ENCODE measurements at regions not wholly inside any gene's neighbourhood (a gene's known extent, or its start where the extent isn't known, plus 50 kb on each side); places are given as distances from the start of the nearest gene placed in this dataset.

DNA sequence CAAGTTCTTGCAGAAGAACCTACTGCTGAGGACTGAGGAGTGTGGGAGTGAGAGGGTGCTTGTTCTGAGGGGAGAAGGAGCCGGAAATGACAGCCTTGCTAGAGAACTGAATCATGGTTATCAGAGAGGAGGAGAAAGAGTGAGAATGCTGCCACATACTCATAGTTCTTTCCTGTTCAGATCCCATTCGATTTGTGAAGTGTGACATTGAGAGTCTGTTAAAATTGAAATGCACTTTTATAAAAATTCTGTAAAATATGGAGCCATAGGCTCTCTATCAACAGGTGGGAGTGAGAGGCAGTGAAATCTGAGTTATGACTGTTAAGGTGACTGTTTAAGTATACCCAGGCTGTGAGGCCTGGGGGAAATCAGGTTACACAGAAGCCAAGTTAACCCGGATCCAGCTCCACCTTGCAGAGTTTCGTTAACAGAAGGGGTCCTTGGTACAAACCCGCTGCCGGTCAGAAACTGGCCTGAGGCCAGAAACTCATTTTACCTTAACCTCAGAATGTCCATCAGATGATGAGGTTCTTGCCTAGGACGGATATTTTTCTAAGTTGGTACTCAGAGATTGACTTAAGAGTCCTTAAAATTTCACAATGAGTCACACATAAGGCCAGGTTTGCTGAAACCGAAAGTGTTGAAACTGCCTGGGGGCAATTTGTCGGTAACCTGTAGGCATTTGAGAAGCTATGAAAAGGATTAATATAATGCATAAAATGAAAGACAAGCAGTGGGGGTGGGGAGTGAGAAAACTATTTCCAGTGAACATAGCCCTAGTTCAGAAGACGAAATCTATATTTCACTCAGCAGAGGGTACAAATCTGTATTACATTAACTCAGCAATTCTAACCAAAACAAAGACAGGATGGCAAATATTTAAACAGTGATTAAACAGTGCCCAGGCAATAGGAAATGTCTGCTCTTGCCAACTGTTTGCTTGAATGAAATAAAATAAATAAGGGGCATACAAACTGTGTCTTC, 350.5 kb downstream of the KCNRG start:
- peak; percentile 99 for DNase-seq

DNA sequence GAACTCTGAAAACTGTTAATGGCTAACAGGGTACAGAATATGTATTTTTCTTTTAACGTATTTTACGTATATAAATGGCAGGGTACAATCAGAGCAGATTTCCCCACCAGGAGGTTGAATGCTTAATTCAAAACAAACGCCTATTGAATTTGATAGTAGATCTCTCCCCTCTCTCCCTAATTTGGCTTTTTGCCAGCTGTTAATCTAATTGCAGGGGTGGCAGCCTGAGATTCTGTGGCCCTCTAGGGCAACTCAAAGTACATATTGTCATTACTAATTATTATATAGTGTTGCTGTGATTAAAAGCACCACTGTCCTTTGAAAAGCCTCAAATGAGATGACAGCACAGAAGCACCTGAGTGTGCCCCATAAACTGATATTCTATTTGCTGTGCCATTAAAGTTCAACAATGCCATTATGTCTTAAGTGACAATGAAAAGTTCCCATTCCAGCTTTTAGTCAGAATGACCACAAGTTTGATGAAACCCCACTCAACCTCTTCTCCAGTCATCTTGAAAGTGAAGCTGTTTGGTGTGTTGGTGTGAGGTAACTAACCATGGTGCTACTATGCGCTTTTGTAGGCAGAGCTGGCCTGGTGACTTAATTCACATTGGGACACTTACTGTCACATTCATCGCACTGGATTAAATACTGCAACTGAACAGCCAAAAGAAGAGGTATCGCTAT, 351.4 kb downstream of the KCNRG start:
- DNase-seq, result peak; percentile 99

DNA sequence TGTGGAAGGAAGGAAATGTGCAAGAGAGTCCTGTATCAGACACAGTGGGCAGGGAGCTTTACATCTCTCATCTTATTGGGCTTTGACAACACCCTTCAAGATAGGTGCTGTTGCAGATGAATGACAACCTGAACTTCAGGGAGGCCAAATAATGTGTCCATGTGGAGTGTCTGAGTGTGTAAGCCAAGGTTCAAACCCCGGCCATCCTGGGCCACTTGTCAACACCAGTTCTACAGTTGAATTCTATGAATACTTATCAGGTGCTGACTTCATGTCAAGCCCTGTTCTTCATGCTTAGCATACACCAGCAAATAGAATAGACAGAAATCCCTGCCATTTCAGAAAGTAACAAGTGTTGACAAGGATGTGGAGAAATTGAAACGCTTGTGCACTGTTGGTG, 354.4 kb downstream of the KCNRG start:
- no peak for DNase-seq

DNA sequence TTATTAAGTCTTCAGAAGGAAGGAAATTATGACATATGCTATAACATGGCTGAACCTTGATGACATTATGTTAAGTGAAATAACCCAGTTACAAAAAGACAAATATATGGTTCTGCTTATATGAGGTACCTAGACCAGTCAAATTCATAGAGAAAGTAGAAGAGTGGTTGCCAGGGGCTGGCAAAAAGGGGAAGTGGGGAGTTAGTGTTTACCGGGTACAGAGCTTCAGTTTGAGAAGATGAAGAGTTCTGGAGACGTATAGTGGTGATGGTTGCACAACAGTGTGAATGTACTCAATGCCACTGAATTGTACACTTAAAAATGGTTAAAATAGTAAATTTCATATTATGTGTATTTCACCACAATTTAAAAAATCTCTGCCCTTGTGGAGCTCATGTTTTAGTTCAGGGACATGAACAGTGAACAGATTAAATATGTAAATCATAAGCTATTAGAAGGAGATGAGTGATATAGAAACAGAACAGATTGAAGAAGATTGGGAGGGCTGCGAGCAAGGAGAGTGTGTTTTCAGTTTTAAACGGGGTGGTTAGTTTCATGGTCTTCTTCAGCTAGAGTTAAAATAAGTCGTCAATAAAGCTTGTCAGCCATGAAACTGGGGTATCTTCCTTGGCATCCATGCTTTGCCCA, 355.2 kb downstream of the KCNRG start:
- DNase-seq, result no peak

DNA sequence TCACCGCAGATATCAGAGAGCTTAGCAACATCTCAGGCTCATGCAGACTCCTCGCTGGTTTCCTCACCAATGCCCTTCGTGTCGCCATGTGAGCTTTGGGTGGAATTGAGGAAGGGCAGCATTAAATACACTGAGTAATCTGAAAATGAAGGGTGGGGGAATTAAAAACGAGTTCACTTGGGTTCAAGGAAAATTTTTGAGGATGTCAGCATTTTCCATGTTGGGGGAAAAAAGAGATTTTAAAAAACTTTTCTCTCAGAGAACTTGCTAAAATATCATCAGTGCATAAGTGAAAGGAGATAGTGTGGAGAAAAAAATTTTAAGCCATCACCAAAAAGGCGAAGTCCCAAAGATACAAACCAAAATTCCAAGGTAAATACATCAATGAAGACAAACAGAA, 359.3 kb downstream of the KCNRG start:
- no peak for DNase-seq

DNA sequence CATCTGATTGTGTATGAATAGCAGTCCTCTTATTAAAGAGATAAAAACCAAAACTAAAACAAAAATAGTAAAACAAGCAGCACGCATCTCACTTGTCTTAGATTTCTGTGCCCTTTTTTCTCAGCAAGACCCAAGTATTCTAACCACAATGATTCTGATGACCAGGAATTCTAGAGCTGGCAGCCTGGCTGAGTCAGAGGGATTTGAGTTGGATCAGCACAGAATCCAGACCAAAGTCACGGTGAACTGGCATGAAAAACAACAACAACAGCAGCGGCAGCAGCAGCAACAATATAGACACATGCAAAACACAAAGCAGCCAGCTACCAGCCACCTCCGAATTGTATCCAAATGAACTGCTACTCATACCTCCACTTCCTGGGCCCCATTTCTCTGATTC, 360.5 kb downstream of the KCNRG start:
- no peak for DNase-seq

DNA sequence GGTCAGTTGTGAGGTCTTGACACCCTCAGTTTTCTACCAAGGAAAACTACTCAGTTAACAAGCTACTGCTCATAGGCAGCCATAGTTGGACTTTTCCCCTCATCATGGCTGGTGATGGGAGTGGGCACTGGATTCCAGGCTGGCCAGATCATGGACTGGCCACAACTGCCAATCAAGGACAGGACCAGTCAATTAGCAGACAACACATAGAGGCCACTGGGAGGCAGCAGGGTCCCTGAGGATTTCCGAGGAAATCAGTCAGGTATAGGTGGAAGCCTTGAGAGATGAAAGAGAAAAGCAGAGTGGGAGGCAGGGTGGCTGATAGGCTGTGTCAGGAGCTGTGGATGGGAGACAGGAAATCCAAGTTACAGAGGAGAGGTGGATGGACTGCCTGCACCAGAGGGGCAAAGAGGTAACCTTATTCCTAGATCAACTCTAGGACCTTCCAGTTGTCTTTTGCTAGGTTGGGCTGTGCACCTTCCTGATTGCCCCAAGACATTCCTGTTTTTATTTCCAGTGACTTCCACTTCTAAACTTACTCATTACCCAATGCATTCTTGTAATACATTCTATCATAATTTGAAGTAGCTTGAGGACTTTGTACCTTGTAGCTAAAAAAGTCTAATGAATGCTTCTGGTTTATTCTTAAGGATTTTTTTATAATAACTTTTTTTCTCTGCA, 361.8 kb downstream of the KCNRG start:
- no peak for DNase-seq

DNA sequence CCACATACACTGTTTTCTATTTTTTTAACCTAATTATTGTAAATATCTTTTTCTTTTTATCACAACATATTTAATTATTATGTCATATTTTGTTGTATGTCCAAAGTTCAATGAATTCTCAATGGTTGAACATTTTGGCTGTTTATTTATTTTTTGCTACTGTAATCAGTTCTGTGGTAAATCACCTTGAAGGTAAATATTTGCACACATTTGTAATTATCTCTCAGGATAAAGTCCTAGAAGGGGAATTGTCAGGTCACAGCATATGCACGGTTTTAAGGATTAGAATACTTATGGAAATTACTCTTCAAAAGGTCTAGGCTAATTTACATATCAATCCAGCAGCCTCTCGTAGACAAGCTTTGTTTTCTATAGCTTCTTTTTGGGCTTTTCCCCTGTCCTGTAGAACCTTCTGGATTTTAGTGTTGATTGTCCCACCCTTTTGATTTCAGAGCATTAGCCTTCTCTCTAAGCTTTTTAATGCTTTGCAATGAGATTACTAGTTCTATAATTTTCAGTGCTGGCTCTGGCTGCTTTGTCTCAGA, 362.6 kb downstream of the KCNRG start:
- DNase-seq, result no peak

DNA sequence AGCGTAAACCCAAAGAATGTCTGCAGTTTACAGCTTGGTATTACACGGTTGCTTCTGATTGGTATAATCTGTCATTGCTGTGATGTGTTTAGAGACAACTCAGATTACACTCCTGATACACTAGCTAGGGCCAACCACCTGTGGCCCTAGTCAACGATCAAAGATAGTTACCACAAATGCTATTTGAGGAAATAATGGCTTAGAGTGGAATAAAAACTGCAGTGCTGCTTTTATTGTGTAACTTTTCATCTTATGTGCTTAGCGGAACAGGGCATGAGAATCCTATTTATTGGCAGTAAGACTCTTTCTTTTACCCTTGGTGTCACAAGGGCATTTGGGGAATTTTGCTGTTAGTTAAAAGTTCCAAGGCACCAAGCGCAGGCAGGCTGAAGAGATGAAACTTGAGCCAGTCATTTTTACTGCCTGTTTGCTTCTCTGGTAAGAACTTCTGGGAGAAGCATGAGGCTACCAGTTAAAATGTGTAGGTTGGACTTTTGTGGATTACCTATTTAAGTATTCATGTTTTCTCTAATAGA, 363.3 kb downstream of the KCNRG start:
- no peak for DNase-seq

DNA sequence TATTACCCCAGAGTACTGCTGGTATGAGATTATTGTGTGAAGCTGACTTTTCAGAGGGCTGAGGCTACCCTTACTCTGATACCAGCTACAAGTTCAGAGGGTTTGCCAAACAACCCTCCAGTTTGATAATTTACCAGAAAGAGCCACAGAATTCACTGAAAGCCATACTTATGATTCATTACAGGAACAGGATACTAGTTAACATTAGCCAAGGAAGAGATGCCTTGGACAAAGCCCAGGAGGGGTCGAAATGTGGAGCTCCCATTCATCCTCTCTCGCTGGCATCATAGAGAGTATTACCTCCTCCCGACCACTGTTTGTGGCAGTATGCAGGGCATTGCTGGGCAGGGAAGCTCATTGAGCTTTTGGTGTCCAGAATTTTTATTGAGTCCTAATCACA, 364.3 kb downstream of the KCNRG start:
- no peak for DNase-seq

DNA sequence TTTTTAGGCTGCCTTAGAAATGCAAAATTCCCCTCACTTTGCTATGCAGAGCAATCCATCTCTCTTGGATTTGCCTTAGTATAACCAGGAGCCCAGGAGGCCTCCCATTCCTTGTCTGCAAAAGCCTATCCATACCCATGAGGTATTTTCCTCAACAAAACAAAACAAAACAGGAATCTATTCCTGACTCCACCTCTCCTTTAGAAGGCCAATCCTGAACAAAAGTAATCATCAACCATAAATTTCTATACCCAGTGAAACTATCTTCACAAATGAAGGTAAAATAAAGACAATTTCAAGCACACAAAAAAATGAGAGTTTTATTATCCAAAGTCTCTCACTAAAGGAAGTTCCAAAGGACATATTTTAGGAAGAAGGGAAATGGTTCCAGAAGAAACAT, 365.7 kb downstream of the KCNRG start:
- no peak for DNase-seq

DNA sequence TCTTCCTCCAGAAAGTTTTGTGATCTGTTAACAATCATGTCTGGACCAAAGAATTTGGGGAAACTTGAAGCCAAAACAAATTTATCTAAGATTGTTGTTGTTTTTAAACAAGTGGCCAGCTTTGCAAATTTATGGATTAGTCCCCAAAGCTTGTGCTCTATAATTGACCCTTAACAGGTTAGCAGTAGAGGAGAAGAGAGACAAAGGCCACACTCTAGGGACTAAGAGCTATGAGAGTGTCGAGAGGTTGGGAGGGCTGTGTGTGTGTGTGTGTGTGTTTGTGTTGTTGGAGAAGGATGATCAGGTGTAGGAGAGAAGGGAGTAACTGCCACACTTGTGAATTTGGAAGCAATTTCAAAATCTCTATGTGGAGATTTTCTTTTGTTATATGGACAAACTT, 367.3 kb downstream of the KCNRG start:
- DNase-seq, result no peak

DNA sequence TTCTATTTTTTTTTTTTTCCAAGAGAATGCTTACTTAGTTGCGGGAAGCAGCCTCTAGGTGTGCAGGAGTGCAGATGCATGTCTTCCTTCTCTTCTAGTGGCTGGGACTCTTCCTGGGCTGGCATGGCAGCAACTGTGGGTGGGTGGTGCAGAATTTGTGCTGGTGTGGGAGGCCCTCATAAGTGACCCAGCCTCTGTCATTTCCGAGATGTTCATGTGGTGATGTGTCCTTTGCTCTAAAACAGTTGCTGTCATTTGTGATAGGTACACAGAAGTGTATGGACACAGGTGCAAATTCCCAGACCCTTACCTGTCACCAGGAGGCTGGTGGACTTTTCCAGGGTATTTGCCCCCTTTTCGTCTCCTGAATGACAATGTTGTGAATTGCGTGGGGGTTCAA, 367.7 kb downstream of the KCNRG start:
- DNase-seq, result no peak

DNA sequence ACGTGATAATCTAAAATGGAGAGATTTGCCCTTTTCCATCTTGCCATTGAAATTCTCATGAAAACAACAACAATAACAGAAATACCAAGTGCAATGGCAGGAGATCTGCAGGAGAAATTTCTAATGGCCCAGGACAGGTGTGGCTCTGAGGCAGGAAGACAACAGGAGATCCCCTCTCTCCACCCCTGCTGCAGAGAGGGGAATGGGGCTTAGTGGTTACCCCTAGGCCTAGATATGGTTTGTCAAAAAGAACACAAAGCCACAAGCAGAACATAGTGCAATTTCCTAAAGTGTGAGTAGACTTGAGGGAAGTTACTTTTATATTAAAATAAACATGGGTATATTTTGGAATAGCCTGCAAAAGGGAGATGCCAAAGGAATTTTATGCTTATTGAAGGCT, 369.5 kb downstream of the KCNRG start:
- no peak for DNase-seq

DNA sequence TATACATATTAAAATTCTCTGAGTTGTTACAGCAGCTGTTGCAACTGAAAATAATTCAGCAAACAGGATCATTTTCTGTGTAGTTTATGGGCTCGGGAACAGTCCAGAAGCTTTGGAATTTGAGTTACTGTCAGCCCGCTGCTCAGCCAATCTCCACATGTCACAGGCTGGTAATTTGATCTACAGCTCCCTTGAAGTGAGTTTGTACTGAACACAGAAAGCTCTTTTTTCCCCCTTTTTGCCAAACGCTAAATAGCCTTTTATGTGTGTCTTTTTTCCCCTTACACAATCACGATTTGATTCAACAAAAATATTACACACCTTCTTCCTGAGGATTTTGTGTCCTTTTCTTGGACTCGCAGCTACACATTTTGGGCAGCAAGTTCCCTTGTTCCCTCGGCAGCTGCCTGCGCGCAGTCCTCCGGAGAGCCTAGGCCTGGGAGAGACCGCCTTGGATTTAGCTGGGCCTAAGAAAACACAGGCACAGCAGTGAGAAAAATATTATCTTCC, 371.4 kb downstream of the KCNRG start:
- DNase-seq, result no peak

DNA sequence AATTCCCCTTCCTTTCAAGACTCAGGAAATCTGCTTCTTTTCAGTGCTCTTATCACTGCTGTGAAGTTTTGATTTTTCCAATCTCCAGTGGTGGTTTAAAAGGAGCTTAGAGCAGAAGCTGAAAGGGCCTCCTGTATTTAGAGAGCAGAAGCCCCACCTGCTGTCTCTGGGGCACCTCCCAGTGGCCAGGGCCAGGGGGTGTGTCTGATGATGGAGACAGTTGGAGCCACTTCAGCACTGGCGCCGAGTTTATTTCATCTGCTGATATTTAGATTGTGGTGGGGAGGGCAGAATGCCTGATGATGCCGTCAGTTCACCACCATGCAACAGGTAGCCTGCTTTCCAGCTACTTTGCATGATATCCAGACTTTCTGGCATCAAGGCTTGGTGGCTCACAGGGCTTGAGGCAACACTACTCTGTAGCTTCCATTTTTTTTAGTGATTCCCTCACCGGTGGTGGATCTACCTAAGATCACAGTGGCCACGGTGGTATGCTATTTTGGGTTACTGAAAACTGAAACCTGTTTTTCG, 371.9 kb downstream of the KCNRG start:
- DNase-seq, result no peak

DNA sequence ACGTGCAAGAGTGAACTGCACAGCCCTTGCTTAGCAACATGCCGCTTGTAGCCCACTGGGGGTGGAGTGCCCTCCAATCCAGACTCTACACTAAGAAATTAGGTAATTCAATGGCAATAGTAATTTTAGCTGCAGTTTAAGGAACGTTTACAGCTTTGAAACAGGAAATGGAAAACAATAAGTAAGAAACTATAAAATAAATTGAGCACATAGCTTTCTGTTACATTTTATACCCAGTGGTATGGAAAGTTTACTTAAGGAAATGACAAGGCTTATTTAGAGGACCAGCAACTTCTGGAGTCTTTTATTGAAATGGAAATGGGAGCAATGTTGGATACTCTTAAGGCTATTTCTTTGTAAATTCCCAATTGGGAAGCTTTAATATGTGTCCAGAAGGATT, 373.2 kb downstream of the KCNRG start:
- DNase-seq, result no peak

DNA sequence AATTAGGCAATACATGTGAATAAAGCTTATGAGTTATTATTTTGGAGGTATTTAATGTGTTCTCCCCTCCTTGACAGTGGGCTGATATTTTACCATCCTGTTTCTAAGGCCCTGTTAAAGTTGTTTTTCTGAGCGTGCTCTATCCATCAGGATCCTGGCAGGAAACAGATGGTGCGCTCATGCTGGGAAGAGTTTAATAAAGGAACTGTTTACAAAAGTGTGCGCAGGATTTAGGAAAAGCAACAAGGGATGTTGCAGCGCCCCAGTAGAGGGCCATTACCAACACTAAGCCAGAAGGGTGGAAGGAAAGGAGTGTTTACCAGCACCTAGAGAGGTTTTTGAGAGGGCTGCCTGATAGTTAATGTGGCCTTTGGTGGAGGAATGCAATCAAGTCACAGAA, 374.5 kb downstream of the KCNRG start:
- peak; percentile 69 for DNase-seq

DNA sequence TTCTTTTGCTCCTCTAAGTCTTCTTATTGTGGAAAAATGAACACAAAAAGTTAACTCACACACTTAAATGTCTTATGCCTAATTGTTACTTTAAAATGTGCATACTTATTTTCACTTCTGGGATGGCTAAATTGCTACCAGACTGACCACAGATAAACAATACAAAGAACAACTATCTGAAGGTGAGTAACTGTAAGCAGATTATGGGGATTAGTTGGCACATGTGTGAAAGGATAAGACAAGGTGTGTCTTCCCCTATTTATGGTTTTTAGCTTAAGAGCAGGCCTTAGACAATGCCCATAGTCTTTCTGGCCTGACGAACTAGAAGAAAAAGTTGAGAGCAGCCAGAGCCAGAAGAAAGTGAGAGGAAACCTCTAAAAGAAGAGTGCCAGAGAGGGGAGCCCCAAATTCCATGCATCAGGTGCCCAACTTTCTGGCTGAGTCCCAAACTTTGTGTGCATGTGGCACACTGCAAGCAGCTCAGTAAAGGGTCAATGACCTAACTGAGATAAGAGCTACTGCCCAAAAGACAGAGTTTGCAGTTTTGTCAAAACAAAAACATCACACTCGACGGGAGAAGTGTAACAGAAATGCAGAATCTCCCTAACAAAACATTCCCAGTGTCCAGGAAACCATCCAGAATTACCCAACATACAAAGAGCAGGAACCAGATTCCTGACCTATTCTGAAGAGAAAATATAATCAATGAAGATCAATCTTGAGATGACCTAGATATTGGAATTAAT, 375.4 kb downstream of the KCNRG start:
- DNase-seq, result no peak

DNA sequence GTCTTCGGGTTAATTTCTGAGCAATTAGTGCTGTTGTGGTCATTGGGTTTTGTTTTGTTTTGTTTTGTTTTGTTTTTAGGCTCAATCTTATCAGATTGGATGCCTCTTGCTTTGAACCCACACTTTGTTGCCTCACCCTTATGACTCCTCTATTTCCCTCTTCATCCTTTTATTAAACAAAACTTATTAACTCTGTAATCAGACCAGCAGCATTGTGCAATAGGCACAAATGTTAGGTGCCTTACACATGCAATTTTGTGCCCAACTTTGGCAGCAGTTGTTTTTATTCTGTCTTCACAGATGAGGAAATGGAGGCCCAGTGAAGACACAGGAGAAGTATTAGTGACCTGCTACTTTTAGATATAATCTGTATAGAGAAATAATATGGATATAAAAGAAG, 377.7 kb downstream of the KCNRG start:
- no peak for DNase-seq

DNA sequence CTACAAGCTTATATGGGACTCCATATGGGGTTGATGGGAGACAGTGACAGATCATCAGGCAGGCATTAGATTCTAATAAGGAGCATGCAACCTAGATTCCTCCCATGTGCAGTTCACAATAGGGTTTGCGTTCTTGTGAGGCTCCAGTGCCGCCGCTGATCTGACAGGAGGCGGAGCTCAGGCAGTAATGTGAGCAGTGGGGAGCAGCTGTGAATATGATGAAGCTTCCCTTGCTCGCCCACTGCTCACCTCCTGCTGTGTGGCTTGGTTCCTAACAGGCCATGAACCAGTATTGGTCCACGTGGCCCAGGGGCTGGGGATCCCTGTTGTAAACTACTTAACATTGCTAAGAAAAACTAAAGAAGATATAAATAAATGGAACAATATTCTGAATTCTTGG, 378.4 kb downstream of the KCNRG start:
- DNase-seq, result peak; percentile 61

Data from NCI-H1417 treated with DMSO at 0.1 percent for 48 hours (cell line).